OCI-LY3 (cell line): ENCODE measurements at regions not wholly inside any gene's neighbourhood (a gene's known extent, or its start where the extent isn't known, plus 50 kb on each side); places are given as distances from the start of the nearest gene placed in this dataset.

Source experiments
- EZH2phosphoT487 ChIP-seq: fragments of 200-600 bp; shearing (Covaris generic); IDR thresholded peaks from 2 replicates; pipeline ENCODE4 v1.6.1; 2018; ENCODE audit warnings: antibody characterized with exemption, mixed run types, low read depth
- TF ChIP-seq, protein P1 (sequence below): fragments of 200-600, 300-600 bp; sonication (generic); IDR thresholded peaks from 2 replicates; pipeline ENCODE4 v1.5.1; 2014; ENCODE audit warnings: antibody characterized with exemption, low read length, low read depth

DNA sequence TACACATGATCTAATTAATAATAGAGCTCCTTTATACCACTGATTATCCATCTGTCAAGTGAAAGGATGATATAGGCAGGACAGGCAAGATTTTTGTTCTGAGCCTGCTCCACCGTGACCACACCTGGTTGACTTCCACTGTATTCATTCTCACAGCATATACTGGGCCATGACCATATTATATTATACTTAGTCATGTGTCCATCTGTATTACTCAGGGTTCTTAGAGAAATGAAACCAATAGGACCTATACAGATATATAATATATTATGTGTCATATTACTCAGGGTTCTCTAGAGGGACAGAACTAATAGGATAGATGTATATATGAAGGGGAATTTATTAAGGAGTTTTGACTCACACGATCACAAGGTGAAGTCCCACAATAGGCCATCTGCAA, 675.1 kb downstream of the GRXCR1 start:
- TF ChIP-seq, protein P1, sequence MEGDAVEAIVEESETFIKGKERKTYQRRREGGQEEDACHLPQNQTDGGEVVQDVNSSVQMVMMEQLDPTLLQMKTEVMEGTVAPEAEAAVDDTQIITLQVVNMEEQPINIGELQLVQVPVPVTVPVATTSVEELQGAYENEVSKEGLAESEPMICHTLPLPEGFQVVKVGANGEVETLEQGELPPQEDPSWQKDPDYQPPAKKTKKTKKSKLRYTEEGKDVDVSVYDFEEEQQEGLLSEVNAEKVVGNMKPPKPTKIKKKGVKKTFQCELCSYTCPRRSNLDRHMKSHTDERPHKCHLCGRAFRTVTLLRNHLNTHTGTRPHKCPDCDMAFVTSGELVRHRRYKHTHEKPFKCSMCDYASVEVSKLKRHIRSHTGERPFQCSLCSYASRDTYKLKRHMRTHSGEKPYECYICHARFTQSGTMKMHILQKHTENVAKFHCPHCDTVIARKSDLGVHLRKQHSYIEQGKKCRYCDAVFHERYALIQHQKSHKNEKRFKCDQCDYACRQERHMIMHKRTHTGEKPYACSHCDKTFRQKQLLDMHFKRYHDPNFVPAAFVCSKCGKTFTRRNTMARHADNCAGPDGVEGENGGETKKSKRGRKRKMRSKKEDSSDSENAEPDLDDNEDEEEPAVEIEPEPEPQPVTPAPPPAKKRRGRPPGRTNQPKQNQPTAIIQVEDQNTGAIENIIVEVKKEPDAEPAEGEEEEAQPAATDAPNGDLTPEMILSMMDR: no peak
- no peak for TF ChIP-seq EZH2phosphoT487
